Endothelial cell (in vitro differentiated cells): ENCODE measurements at regions not wholly inside any gene's neighbourhood (a gene's known extent, or its start where the extent isn't known, plus 50 kb on each side); places are given as distances from the start of the nearest gene placed in this dataset.

ENCODE experiments used
- DNase-seq: peaks from one replicate; pipeline ENCODE4 v3.0.0; 2021; ENCODE audit warnings: low spot score
- H3K27ac Mint-ChIP-seq: one replicate; pipeline ENCODE4 v1.8.0; 2021; ENCODE audit warnings: mixed read lengths, inconsistent platforms; ENCODE audit not compliant: unreplicated experiment
- H3K27me3 Mint-ChIP-seq: one replicate; pipeline ENCODE4 v1.8.0; 2021; ENCODE audit warnings: mild to moderate bottlenecking, moderate library complexity, mixed read lengths, inconsistent platforms; ENCODE audit not compliant: unreplicated experiment
- H3K36me3 Mint-ChIP-seq: one replicate; pipeline ENCODE4 v1.8.0; 2021; ENCODE audit warnings: mild to moderate bottlenecking, low read depth, mixed read lengths, inconsistent platforms; ENCODE audit not compliant: unreplicated experiment
- H3K4me1 Mint-ChIP-seq: one replicate; pipeline ENCODE4 v1.8.0; 2021; ENCODE audit warnings: mild to moderate bottlenecking, mixed read lengths, inconsistent platforms; ENCODE audit not compliant: unreplicated experiment
- H3K4me3 Mint-ChIP-seq: one replicate; pipeline ENCODE4 v1.8.0; 2021; ENCODE audit warnings: mild to moderate bottlenecking, mixed read lengths, inconsistent platforms; ENCODE audit not compliant: unreplicated experiment
- H3K9me3 Mint-ChIP-seq: one replicate; pipeline ENCODE4 v1.8.0; 2021; ENCODE audit warnings: mixed read lengths, inconsistent platforms; ENCODE audit not compliant: unreplicated experiment
- TF ChIP-seq, protein P1 (sequence below): fragments of 200-600 bp; sonication (generic); IDR thresholded peaks from one replicate; pipeline ENCODE4 v1.5.0; 2021; ENCODE audit warnings: antibody characterized with exemption; ENCODE audit not compliant: unreplicated experiment

DNA sequence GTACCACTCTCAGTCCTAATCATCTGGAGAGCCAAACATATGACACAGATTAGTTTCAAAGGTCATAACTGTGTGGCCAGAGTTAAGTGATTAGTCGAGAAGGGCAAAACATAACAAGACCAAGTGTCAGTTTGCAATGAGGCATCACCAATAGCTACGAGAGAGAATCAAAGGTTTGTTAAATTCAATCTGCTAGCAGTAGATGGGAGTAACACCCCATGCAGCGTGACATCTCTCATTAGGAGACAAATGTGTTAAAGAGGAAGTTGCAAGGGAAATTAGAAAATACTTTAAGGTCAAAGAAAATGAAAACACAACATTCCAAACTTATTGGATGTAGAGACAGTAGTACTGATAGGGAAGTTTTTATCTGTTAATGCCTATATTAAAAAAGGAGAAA lies 135.7 kb upstream of the SYT10 start:
- H3K4me3 Mint-ChIP-seq = no peak overlapping the region
- H3K27me3 Mint-ChIP-seq = no peaks in the 10 kb centered on the region
- H3K27ac Mint-ChIP-seq = no peak overlapping the region
- no peaks in the 10 kb centered on the region for H3K36me3 Mint-ChIP-seq
- H3K4me1 Mint-ChIP-seq = no peaks in the 10 kb centered on the region
- TF ChIP-seq, protein P1, sequence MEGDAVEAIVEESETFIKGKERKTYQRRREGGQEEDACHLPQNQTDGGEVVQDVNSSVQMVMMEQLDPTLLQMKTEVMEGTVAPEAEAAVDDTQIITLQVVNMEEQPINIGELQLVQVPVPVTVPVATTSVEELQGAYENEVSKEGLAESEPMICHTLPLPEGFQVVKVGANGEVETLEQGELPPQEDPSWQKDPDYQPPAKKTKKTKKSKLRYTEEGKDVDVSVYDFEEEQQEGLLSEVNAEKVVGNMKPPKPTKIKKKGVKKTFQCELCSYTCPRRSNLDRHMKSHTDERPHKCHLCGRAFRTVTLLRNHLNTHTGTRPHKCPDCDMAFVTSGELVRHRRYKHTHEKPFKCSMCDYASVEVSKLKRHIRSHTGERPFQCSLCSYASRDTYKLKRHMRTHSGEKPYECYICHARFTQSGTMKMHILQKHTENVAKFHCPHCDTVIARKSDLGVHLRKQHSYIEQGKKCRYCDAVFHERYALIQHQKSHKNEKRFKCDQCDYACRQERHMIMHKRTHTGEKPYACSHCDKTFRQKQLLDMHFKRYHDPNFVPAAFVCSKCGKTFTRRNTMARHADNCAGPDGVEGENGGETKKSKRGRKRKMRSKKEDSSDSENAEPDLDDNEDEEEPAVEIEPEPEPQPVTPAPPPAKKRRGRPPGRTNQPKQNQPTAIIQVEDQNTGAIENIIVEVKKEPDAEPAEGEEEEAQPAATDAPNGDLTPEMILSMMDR = no peak
- DNase-seq = no peak
- H3K9me3 Mint-ChIP-seq = no peaks in the 10 kb centered on the region

DNA sequence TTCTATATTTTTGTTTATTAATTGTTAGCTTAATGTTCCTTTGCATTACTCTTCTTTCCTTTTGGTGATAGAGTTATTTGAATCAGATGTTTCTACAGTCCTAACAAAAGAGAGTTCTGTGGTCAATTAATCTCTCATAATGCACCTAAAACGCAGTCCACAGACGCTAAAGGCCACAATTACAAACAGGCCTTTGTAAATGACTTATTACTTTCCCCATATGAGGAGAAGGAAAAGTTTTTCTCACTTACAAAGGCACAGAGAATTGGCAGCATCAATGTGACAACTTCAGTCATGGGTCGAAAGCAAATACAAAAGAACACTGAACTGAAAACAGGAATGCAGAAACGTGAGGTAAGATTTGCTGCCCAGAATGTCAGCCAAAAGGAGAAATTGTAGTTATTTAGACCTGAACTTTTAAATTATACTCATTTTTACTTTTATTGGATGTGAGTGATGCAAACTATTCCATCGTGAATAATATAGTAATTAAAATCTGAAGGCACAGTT lies 142.0 kb upstream of the SYT10 start:
- no peak overlapping the region for H3K4me3 Mint-ChIP-seq
- DNase-seq = no peak
- H3K27ac Mint-ChIP-seq = no peak overlapping the region
- no peaks in the 10 kb centered on the region for H3K9me3 Mint-ChIP-seq
- TF ChIP-seq, protein P1 = no peak
- no peaks in the 10 kb centered on the region for H3K36me3 Mint-ChIP-seq
- no peaks in the 10 kb centered on the region for H3K27me3 Mint-ChIP-seq
- no peaks in the 10 kb centered on the region for H3K4me1 Mint-ChIP-seq

DNA sequence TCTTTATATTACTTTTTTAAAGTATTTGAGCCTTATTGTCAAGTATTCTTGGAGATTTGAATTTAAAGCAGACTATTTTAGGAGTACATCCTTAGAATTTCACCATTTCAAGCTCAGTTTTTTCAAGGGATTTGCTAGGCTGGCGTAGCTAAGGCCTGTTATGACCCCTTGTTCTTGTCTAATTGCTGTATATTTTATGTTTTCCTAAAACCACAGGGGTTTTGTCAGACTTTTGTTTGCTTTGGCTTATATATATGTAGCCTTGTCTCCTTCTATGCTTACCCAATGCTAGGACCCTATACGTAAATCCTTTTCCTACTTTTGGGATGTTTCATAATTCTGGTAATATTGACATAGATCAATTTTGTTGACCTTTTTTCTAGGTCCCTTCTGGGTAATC lies 147.0 kb upstream of the SYT10 start:
- no peak overlapping the region for H3K27ac Mint-ChIP-seq
- no peaks in the 10 kb centered on the region for H3K9me3 Mint-ChIP-seq
- H3K27me3 Mint-ChIP-seq = no peaks in the 10 kb centered on the region
- H3K4me3 Mint-ChIP-seq = no peak overlapping the region
- H3K4me1 Mint-ChIP-seq = peaks cover 10% of the 10 kb centered on the region
- DNase-seq = no peak
- TF ChIP-seq, protein P1 = no peak
- no peaks in the 10 kb centered on the region for H3K36me3 Mint-ChIP-seq

DNA sequence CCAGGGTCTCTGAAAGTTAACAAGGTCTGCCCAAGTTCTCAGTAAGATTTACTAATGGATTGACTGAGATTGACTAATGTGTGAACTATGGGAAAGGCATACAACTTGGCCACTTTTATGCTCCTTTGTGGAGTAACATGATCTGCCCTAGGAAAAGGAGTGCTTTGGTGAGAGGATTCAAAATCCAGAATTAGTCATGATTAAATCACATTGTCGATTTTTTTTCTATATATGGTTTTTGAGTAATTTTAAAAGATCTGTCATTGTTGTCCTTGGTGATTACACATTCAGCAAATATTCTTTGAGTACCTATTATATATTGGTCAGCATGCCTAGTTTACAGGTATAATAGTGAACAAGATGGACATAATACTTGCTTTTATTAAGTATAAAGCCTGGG lies 147.7 kb upstream of the SYT10 start:
- no peaks in the 10 kb centered on the region for H3K9me3 Mint-ChIP-seq
- H3K36me3 Mint-ChIP-seq = no peaks in the 10 kb centered on the region
- H3K4me3 Mint-ChIP-seq = no peak overlapping the region
- peaks cover 10% of the 10 kb centered on the region for H3K4me1 Mint-ChIP-seq
- no peaks in the 10 kb centered on the region for H3K27me3 Mint-ChIP-seq
- no peak for DNase-seq
- H3K27ac Mint-ChIP-seq = no peak overlapping the region
- TF ChIP-seq, protein P1 = no peak

DNA sequence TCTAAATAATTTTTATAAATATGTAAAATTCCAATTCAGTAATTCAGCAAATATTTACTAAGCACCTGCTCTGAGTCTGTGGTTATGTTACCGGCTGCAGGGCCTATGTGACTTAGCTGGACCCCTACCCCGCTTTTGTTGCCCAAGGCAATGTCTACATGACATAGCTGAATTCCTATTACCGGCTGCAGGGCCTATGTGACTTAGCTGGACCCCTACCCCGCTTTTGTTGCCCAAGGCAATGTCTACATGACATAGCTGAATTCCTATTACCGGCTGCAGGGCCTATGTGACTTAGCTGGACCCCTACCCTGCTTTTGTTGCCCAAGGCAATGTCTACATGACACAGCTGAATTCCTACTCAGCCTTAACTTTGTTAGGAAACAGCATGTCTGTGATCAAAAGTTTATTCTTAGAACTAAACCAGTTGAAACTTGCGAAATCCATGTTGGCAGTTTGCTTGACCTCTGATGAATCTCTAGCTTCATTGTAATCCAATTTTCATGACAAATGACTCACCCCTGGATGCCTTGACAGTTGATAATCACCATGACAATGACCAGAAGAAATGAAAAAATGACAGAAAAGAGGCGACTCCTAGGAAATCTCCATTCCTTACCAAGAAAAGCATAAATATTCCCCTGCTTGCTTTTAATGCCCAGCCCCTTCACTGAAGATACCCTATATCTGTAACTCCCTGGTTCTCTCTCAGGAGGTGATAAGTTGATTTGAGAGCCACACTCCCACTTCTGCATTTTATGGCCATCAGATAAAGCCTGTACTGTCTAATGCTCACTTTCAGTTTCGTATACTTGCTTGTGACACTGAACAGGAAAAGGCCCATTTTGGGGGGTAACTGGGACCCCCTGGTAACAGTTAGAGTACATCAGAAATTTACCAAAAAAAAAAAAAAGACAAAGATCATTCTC lies 148.4 kb upstream of the SYT10 start:
- DNase-seq = no peak
- Mint-ChIP-seq H3K4me3 (no peak overlapping the region), H3K27ac (no peak overlapping the region), H3K9me3 (no peaks in the 10 kb centered on the region), H3K4me1 (peaks cover 10% of the 10 kb centered on the region), H3K27me3 (no peaks in the 10 kb centered on the region), H3K36me3 (no peaks in the 10 kb centered on the region)
- TF ChIP-seq, protein P1 = no peak
